H9 (cell line): ENCODE measurements at regions not wholly inside any gene's neighbourhood (a gene's known extent, or its start where the extent isn't known, plus 50 kb on each side); places are given as distances from the start of the nearest gene placed in this dataset.

Experiments used
- DNase-seq: peaks from one replicate; pipeline ENCODE4 v3.0.0-alpha.2; 2017
- H2AFZ ChIP-seq: one replicate; pipeline ENCODE4 v1.6.1; 2013; ENCODE audit warnings: mild to moderate bottlenecking, low read length, control low read depth, moderate library complexity
- H2AK5ac ChIP-seq: 2 replicates; pipeline ENCODE4 v1.6.1; 2013; ENCODE audit warnings: low read length, control low read depth, mixed read lengths; ENCODE audit not compliant: insufficient read length
- H2BK120ac ChIP-seq: one replicate; pipeline ENCODE4 v1.6.1; 2013; ENCODE audit warnings: low read depth, mild to moderate bottlenecking, low read length, control low read depth, inconsistent platforms; ENCODE audit not compliant: poor library complexity, severe bottlenecking
- H2BK12ac ChIP-seq: 2 replicates; pipeline ENCODE4 v1.6.1; 2013; ENCODE audit warnings: low read length, control low read depth, mixed read lengths, low read depth; ENCODE audit not compliant: insufficient read length
- H2BK15ac ChIP-seq: 2 replicates; pipeline ENCODE4 v1.6.1; 2013; ENCODE audit warnings: low read depth, low read length, control low read depth
- H2BK20ac ChIP-seq: one replicate; pipeline ENCODE4 v1.6.1; 2013; ENCODE audit warnings: low read depth, mild to moderate bottlenecking, low read length, control low read depth, inconsistent platforms; ENCODE audit not compliant: poor library complexity, severe bottlenecking
- H2BK5ac ChIP-seq: 2 replicates; pipeline ENCODE4 v1.6.1; 2013; ENCODE audit warnings: low read length, control low read depth, mixed read lengths; ENCODE audit not compliant: insufficient read length
- H3K14ac ChIP-seq: 2 replicates; pipeline ENCODE4 v1.6.1; 2013; ENCODE audit warnings: low read length, control low read depth; ENCODE audit not compliant: insufficient read depth
- H3K18ac ChIP-seq: 2 replicates; pipeline ENCODE4 v1.6.1; 2013; ENCODE audit warnings: low read depth, mild to moderate bottlenecking, mixed read lengths, low read length, control low read depth; ENCODE audit not compliant: insufficient read length
- H3K23ac ChIP-seq: 2 replicates; pipeline ENCODE4 v1.6.1; 2013; ENCODE audit warnings: low read length, control low read depth, mixed read lengths, low read depth; ENCODE audit not compliant: insufficient read length
- H3K23me2 ChIP-seq: 2 replicates; pipeline ENCODE4 v1.6.1; 2013; ENCODE audit warnings: low read depth, mild to moderate bottlenecking, mixed read lengths, low read length, control low read depth; ENCODE audit not compliant: insufficient read length, poor library complexity, severe bottlenecking
- H3K27ac ChIP-seq: 2 replicates; pipeline ENCODE4 v1.5.1; 2013; ENCODE audit warnings: low read length, control low read depth, mixed read lengths, low read depth; ENCODE audit not compliant: insufficient read length
- H3K27me3 ChIP-seq: 2 replicates; pipeline ENCODE4 v1.6.1; 2013; ENCODE audit warnings: low read length, control low read depth, inconsistent platforms; ENCODE audit not compliant: insufficient read depth
- H3K4ac ChIP-seq: 2 replicates; pipeline ENCODE4 v1.6.1; 2013; ENCODE audit warnings: low read depth, mild to moderate bottlenecking, control low read depth, inconsistent platforms, low read length, moderate library complexity
- H3K4me1 ChIP-seq: 2 replicates; pipeline ENCODE4 v1.6.1; 2013; ENCODE audit warnings: low read length, control low read depth, inconsistent platforms; ENCODE audit not compliant: insufficient read depth
- H3K4me2 ChIP-seq: 2 replicates; pipeline ENCODE4 v1.6.1; 2013; ENCODE audit warnings: low read length, control low read depth, mixed read lengths; ENCODE audit not compliant: insufficient read length, insufficient read depth
- H3K56ac ChIP-seq: 2 replicates; pipeline ENCODE4 v1.6.1; 2013; ENCODE audit warnings: low read depth, mild to moderate bottlenecking, mixed read lengths, low read length, control low read depth; ENCODE audit not compliant: insufficient read length
- H3K79me1 ChIP-seq: 2 replicates; pipeline ENCODE4 v1.6.1; 2013; ENCODE audit warnings: low read depth, mild to moderate bottlenecking, moderate library complexity, low read length, control low read depth, inconsistent platforms; ENCODE audit not compliant: insufficient read depth, poor library complexity, severe bottlenecking
- H3K79me2 ChIP-seq: 2 replicates; pipeline ENCODE4 v1.6.1; 2013; ENCODE audit warnings: low read length, control low read depth, inconsistent platforms; ENCODE audit not compliant: insufficient read depth
- H3K9ac ChIP-seq: 2 replicates; pipeline ENCODE4 v1.6.1; 2013; ENCODE audit warnings: low read length, control low read depth, mixed read lengths; ENCODE audit not compliant: insufficient read length; ENCODE audit errors: extremely low read depth
- H3K9me3 ChIP-seq: one replicate; pipeline ENCODE4 v1.6.1; 2013; ENCODE audit warnings: low read depth, low read length, inconsistent platforms; ENCODE audit not compliant: control insufficient read depth
- H3T11ph ChIP-seq: one replicate; pipeline ENCODE4 v1.6.1; 2013; ENCODE audit warnings: mild to moderate bottlenecking, low read length, control low read depth, inconsistent platforms
- H4K20me1 ChIP-seq: one replicate; pipeline ENCODE4 v1.6.1; 2013; ENCODE audit not compliant: control insufficient read depth, insufficient read length, insufficient read depth
- H4K5ac ChIP-seq: 2 replicates; pipeline ENCODE4 v1.6.1; 2013; ENCODE audit warnings: low read depth, mild to moderate bottlenecking, mixed read lengths, low read length, control low read depth; ENCODE audit not compliant: insufficient read length
- H4K8ac ChIP-seq: replicated peaks from 2 replicates; pipeline ENCODE4 v1.6.1; 2013; ENCODE audit warnings: low read length, control low read depth, mixed read lengths, low read depth; ENCODE audit not compliant: insufficient read length
- H4K91ac ChIP-seq: 2 replicates; pipeline ENCODE4 v1.6.1; 2013; ENCODE audit warnings: low read depth, mild to moderate bottlenecking, moderate library complexity, mixed read lengths, low read length, control low read depth; ENCODE audit not compliant: insufficient read length
- H3K27ac Mint-ChIP-seq, 3 experiments: 2 replicates in 2 of 3; 3 replicates in 1 of 3; pipeline ENCODE4 v1.8.0; 2020 to 2021; ENCODE audit warnings: mixed read lengths in 3 of 3, mild to moderate bottlenecking in 1 of 3, moderate library complexity in 1 of 3
- H3K27me3 Mint-ChIP-seq: 2 replicates; pipeline ENCODE4 v1.8.0; 2021; ENCODE audit warnings: low read depth, mild to moderate bottlenecking, moderate library complexity, mixed read lengths
- H3K36me3 Mint-ChIP-seq, 3 experiments: 2 replicates in 2 of 3; 3 replicates in 1 of 3; pipeline ENCODE4 v1.8.0; 2020 to 2021; ENCODE audit warnings: low read depth in 3 of 3, mixed read lengths in 3 of 3; ENCODE audit not compliant: insufficient read depth in 1 of 3
- H3K4me1 Mint-ChIP-seq, 2 experiments: 2 replicates each; pipeline ENCODE4 v1.8.0; 2020; ENCODE audit warnings: mixed read lengths in 2 of 2
- H3K4me3 Mint-ChIP-seq, 2 experiments: 2 replicates in 1 of 2; 3 replicates in 1 of 2; pipeline ENCODE4 v1.8.0; 2020 to 2021; ENCODE audit warnings: mild to moderate bottlenecking in 2 of 2, mixed read lengths in 2 of 2, moderate library complexity in 1 of 2
- H3K9me3 Mint-ChIP-seq, 2 experiments: 2 replicates in 1 of 2; 3 replicates in 1 of 2; pipeline ENCODE4 v1.8.0; 2020; ENCODE audit warnings: mild to moderate bottlenecking in 2 of 2, mixed read lengths in 2 of 2, moderate library complexity in 1 of 2
- CTCF ChIP-seq: fragments of 200-600 bp; sonication (generic); conservative IDR thresholded peaks from 3 replicates; pipeline ENCODE4 v1.8.0; 2021; ENCODE audit warnings: antibody characterized with exemption, mild to moderate bottlenecking
- WGBS: extraction: QIAGEN DNeasy Blood & Tissue Kit; methylation state at CpG from one replicate; pipeline ENCODE4 v1.1.7; 2013; ENCODE audit warnings: missing lambda C conversion rate, low lambda C conversion rate, mixed read lengths; ENCODE audit not compliant: insufficient read length; ENCODE audit errors: extremely low coverage; 5-methylcytosine and 5-hydroxymethylcytosine counted together

GRCh38 chr6:139521338-139521737 is 146.9 kb upstream of the CITED2 start:
- WGBS, result no CpG with 5 or more reads among the region's 3 CpGs
- Histone ChIP-seq H3K4me2 (no peak overlapping the region), H2AFZ (no peak overlapping the region)

More at GRCh38 chr6:139521338-139521737, 146.9 kb upstream of the CITED2 start:
- H2BK5ac ChIP-seq, result no peak overlapping the region
- H3K56ac ChIP-seq, result no peak overlapping the region
- H3K79me2 ChIP-seq, result no peaks in the 10 kb centered on the region
- H2AK5ac ChIP-seq, result no peak overlapping the region
- H3K27ac Mint-ChIP-seq, result no peak overlapping the region
- H4K8ac ChIP-seq, result no peak overlapping the region
- H3K27me3 ChIP-seq, result no peaks in the 10 kb centered on the region
- H3K27ac ChIP-seq, result no peak overlapping the region
- no peak overlapping the region for H4K91ac ChIP-seq
- H4K5ac ChIP-seq, result no peak overlapping the region
- H2BK12ac ChIP-seq, result no peak overlapping the region
- H2BK120ac ChIP-seq, result no peak overlapping the region
- no peak overlapping the region for H2BK15ac ChIP-seq
- H3K4ac ChIP-seq, result no peak overlapping the region
- H3K14ac ChIP-seq, result no peak overlapping the region
- no peaks in the 10 kb centered on the region for H3K27me3 Mint-ChIP-seq
- TF ChIP-seq CTCF, result no peak
- no peaks in the 10 kb centered on the region for H3K23me2 ChIP-seq
- no peaks in the 10 kb centered on the region for H4K20me1 ChIP-seq
- H3K23ac ChIP-seq, result no peak overlapping the region
- H3K4me1 ChIP-seq, result no peaks in the 10 kb centered on the region
- H3K9ac ChIP-seq, result no peak overlapping the region
- DNase-seq, result no peak
- H2BK20ac ChIP-seq, result no peak overlapping the region
- no peak overlapping the region for H3T11ph ChIP-seq
- H3K9me3 Mint-ChIP-seq, result peaks cover 0 to 3% of the 10 kb centered on the region in 2 experiments; a peak in 2 of 5 replicates
- H3K4me3 Mint-ChIP-seq, result no peak overlapping the region
- H3K79me1 ChIP-seq, result no peaks in the 10 kb centered on the region
- H3K4me1 Mint-ChIP-seq, result 0 out of 4 replicates have a peak, but pooled peaks cover 0 to 3% of the 10 kb centered on the region in 2 experiments
- no peaks in the 10 kb centered on the region; a peak in 1 of 7 replicates for H3K36me3 Mint-ChIP-seq
- H3K9me3 ChIP-seq, result no peaks in the 10 kb centered on the region
- no peak overlapping the region for H3K18ac ChIP-seq
